ENCODE measurements at regions not wholly inside any gene's neighbourhood (a gene's known extent, or its start where the extent isn't known, plus 50 kb on each side); places are given as distances from the start of the nearest gene placed in this dataset.

- TF ChIP-seq, protein P1, sequence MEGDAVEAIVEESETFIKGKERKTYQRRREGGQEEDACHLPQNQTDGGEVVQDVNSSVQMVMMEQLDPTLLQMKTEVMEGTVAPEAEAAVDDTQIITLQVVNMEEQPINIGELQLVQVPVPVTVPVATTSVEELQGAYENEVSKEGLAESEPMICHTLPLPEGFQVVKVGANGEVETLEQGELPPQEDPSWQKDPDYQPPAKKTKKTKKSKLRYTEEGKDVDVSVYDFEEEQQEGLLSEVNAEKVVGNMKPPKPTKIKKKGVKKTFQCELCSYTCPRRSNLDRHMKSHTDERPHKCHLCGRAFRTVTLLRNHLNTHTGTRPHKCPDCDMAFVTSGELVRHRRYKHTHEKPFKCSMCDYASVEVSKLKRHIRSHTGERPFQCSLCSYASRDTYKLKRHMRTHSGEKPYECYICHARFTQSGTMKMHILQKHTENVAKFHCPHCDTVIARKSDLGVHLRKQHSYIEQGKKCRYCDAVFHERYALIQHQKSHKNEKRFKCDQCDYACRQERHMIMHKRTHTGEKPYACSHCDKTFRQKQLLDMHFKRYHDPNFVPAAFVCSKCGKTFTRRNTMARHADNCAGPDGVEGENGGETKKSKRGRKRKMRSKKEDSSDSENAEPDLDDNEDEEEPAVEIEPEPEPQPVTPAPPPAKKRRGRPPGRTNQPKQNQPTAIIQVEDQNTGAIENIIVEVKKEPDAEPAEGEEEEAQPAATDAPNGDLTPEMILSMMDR (IDR thresholded peaks at IDR 0.05), result no peak
- no peak overlapping the region for H3K4me3 ChIP-seq
- H3K4me1 ChIP-seq, result peaks cover 0 to 35% (median 18%) of the 10 kb centered on the region in 4 donors
- intact Hi-C loops (cut with DNase I; ENCODE audit: low total_unique reads), result no loop called here
- no peaks in the 10 kb centered on the region for H3K9me3 ChIP-seq
- DNase-seq, result no peak
- H3K27ac ChIP-seq, result no peak overlapping the region
- no peaks in the 10 kb centered on the region for H3K27me3 ChIP-seq
- no peaks in the 10 kb centered on the region for H3K36me3 ChIP-seq
These were observed 114.7 kb upstream of the ERCC6L2 start for GRCh38 chr9:95760791-95761190.

DNA sequence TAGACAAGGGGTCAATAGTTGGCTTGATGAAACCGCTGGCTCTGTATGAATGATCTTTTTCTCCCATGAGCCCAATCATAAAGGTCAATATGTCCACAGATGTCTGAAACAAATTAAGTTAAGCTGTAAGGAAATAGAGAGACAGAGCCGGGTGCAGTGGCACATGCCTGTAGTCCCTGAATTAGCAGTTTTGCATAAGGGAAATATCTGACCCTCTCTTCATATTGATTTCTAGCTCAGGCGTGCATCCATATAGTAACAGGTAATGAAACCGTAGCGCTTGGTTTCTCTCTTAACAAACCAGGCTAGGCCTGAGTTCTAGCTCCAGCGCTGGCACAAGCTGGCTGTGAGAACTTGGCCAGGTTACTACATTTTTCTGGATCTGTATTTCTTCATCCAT, 118.1 kb upstream of the ERCC6L2 start:
- TF ChIP-seq, protein P1 (IDR thresholded peaks at IDR 0.05), result no peak
- Histone ChIP-seq H3K27ac (peak overlapping the region; percentile 45 to 73), H3K4me3 (no peak overlapping the region), H3K4me1 (peaks cover 0 to 56% (median 37%) of the 10 kb centered on the region in 4 donors), H3K9me3 (no peaks in the 10 kb centered on the region), H3K27me3 (no peaks in the 10 kb centered on the region), H3K36me3 (no peaks in the 10 kb centered on the region)
- DNase-seq, result no peak
- intact Hi-C loops (cut with DNase I; ENCODE audit: low total_unique reads), result no loop called here

- Histone ChIP-seq H3K27me3 (no peaks in the 10 kb centered on the region), H3K9me3 (no peaks in the 10 kb centered on the region), H3K27ac (peak overlapping the region; percentile 45 to 73), H3K4me3 (no peak overlapping the region), H3K4me1 (peaks cover 0 to 61% (median 42%) of the 10 kb centered on the region in 4 donors), H3K36me3 (no peaks in the 10 kb centered on the region)
- DNase-seq, result no peak
- intact Hi-C loops (cut with DNase I; ENCODE audit: low total_unique reads), result no loop called here
- TF ChIP-seq, protein P1 (IDR thresholded peaks at IDR 0.05), result no peak
These were observed 118.5 kb upstream of the ERCC6L2 start for GRCh38 chr9:95756986-95757385.

DNA sequence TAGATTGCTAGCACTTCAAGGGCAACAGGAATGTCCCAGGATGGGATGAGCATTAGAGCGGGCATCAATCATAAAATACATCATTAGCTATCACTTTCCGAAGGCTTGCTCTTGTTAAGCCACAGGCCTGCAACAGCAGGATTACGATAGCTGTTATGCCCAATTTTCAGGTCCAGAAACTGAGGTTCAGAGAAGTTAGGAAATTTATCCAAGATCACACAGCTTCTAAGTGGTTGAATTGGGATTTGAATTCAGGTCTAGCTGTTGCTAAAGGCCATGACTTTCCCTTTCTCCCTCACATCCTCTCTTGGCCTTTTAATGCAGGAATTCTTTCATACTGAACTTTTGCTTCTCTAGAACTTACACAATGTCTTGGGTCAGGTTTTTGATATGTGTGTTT, 119.4 kb upstream of the ERCC6L2 start:
- Histone ChIP-seq H3K4me1 (peaks cover 0 to 61% (median 43%) of the 10 kb centered on the region in 4 donors), H3K9me3 (no peaks in the 10 kb centered on the region), H3K27ac (peak overlapping the region; percentile 45 to 73), H3K4me3 (no peak overlapping the region), H3K27me3 (no peaks in the 10 kb centered on the region), H3K36me3 (no peaks in the 10 kb centered on the region)
- intact Hi-C loops (cut with DNase I; ENCODE audit: low total_unique reads), result no loop called here
- TF ChIP-seq, protein P1 (IDR thresholded peaks at IDR 0.05), result no peak
- no peak for DNase-seq

GRCh38 chr9:95755421-95755730, 120.1 kb upstream of the ERCC6L2 start:
- TF ChIP-seq, protein P1 (IDR thresholded peaks at IDR 0.05), result no peak
- intact Hi-C loops (cut with DNase I; ENCODE audit: low total_unique reads), result no loop called here
- Histone ChIP-seq H3K9me3 (no peaks in the 10 kb centered on the region), H3K36me3 (no peaks in the 10 kb centered on the region), H3K4me1 (peaks cover 0 to 61% (median 43%) of the 10 kb centered on the region in 4 donors), H3K27ac (peak overlapping the region; percentile 45 to 73), H3K4me3 (no peak overlapping the region), H3K27me3 (no peaks in the 10 kb centered on the region)
- no peak for DNase-seq

All from tibial artery (tissue), 4 donors.